GM19025 (cell line): ENCODE measurements at regions not wholly inside any gene's neighbourhood (a gene's known extent, or its start where the extent isn't known, plus 50 kb on each side); places are given as distances from the start of the nearest gene placed in this dataset.

Source experiments
- ATAC-seq: cut with Tn5 transposase; IDR thresholded peaks from one replicate; pipeline ENCODE4 v1.9.1; 2021; ENCODE audit warnings: mild to moderate bottlenecking, low read depth, moderate library complexity; ENCODE audit not compliant: unreplicated experiment

DNA sequence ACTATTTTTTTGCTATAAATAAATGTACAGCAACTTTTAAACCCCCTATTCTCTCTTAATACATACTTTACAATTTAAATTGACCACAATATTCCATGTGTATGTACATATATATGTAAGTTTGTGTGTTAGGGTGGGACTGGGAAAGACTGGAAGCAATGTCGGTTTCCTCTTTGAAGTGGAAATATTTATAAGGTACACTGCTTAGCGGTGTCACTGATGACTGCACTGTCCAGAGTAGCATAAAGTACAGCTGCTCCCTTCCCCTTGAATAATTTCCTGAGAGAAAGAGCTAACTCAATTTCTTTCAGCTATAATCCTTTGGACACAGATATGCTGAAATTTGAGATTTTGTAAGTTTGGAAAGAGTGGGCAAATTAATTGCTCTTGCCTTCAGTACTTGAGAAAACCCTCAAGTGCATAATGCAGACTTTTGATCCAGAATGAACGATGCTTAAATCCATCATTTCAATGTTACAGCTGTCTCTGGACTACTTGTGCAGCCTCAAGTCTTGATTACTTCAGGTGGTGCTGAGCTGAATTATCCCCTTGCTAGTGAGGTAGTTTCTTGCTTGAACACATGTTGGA, 267.0 kb upstream of the CFAP20DC start:
- no peak for ATAC-seq

DNA sequence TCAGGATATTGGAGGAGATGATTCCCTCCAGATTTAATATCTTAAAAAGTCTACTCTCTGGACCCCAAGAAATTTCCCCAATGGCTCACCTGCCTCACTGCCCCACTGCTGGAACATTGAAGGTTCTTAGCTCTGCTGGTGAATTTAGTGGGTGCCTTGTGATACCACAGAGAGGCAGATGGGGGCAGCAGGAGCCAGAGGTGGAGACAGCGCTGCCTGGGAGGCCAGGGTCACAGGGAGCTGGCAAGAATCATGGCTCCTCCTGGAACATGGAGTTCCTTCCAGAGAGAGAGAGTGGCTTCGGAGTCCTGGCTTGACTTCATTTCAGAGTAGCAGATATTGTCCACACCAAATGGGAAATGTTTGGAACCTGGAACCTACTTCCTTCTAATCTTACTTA, 263.5 kb upstream of the CFAP20DC start:
- ATAC-seq = peak; percentile 72

DNA sequence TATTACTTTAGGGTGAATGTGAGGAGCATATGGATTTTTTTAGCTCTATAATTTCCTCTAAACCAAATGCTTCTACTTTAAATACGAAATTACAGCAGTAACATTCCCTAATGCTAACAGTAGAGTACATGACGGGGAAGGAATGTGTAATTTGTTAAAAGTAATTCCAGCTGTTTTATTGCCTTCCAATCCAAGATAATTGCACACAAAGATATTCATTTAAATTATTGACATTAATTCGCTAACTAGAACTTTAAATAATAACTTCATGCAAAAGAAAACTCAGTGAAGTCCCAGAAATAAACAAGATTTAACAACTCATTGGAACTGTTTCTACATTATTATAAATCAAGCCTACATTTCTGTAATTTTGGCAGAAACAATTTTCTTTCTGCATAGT, 261.4 kb upstream of the CFAP20DC start:
- no peak for ATAC-seq

DNA sequence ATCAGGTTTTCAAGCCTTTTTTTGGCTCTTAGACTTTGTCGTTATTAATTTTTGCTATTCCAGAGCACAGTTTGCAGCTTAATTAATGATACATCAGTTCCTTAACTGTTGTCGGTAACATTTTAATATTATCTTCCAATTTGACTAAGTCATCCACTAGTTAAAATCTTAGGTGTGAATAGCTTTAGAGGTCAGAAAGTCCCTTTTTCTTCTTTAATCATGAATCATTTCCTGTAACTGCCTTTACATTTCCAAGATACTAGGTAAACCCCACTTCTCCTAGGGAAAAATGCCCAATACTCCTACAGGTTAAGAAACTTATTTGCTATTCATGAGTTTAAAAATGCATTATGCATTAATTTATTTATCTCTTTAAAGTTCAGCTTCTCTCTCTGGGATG, 260.9 kb upstream of the CFAP20DC start:
- no peak for ATAC-seq

DNA sequence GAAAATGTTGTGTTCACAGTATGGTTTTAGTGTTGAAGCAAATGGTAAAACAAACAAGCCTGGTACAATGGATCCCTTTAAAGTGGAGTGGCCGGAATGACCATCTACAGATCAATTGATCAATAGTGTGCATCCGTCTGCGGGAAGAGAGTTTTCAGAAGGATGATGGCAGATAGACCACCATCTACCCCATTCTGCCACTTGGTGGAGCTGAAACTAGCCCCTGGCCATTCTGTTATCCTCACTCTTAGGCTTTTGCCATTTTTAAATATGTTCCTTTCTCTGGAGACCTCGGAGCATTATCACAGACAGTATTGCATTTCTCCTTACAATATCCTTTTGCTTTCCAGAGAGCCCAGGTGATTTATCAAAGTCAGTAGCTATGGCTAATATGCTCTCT, 258.9 kb upstream of the CFAP20DC start:
- ATAC-seq = no peak

DNA sequence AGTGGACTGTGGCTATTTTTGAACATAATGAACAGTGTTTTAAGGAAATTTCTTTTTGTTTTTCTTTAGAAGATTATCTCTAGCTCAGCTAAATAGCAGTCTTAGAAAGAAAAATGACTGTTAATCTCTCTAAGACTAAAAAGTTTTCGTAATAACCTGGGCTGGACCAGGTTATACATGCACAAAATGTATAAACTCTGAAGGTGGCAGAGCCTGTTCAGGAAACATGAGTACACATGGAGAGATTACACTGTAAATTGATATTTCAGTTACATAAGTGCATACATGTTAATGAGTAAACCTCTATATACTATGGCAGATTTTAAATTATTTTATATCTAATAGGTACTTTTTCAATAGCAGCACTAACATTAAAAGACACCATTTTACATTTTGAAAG, 258.2 kb upstream of the CFAP20DC start:
- no peak for ATAC-seq

DNA sequence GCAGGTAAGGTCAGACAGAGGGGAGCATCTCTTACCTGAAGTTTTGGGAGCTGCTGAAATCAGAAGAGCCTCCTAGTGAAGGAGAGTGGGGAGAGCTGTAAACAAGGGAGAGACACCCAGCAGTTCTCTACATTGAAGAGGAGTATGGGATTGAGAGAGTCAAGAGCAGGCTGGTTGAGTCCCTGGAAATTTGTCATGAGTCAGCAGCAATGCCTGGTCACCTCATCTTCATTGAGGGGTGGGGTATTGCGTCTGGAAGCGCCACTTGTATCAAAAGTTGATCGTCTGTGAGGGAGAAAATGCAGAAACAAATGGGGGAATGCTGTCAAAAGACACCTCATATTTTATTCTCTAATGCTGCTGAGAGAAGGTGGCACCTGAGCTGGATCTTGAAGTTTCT, 256.6 kb upstream of the CFAP20DC start:
- no peak for ATAC-seq

DNA sequence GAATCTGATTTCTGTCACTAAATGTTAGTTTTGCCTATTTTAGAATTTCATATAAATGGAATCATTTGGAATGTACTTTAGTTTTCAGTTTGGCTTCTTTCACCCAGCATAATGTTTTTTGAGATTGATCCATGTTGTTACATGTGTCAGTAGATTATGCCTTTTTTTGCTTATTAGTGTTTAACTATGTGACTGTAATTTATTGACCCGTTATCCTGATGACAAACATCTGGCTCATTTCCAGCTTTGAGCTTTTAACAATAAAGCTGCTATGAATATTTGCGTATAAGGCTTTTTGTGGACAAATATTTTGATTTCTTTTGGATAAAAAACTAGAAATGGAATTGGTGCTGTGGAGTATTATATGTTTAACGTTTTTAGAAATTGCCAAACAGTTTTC, 254.5 kb upstream of the CFAP20DC start:
- ATAC-seq = no peak

DNA sequence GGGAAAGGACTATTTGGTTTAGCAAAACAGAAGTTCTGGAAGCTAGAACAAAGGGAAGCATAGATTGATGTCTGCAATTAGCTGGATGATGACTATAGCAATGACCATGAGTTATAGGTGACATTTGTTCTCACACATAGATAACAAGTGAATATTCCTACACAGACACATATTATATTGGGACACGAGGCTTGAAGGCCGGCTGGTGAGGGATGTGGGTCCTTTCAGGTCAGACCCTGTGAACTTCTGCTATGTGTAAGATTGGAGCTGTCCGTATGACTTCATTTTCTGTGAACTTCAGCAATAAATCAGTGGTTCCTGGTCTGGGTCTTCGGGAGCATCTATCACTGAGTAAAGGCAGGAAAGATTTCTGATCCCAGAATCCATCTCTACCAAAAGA, 253.6 kb upstream of the CFAP20DC start:
- no peak for ATAC-seq

DNA sequence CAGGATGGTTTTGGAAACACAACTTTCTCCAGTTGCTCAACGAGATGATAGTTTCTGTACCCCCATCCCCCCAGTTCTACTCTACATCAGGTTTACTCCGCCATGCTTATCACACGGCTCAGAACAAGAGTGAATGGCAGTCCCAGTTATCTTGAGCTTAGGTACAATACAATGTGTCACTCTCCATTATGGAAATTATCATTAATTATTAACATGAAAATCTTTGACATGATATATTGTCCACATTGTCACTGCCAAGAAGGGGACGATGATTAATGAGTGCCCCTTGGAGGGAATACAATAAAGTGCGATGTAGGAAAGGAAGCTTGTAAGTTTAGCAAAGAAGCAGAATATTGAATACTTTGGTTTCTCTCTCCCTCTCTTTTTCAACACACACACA, 252.6 kb upstream of the CFAP20DC start:
- no peak for ATAC-seq

DNA sequence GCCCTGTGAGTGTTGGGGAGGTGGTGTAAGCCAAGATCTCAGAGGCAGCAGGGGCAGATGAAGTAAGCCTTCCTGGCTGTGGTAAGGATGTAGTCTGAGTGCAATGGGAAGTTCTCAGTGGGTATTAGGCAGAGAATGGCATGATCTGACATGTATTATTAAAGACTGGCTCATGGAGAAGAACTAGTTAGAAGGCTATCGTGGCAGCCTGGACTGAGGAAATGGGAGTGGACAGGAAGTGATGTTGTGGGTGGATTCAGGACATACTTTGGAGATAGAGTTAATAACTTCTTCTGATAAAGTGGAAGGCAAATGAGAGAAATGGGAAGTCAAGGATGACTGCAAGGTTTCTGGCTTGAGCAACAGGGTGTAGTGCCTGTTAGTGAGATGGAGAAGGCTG, 250.9 kb upstream of the CFAP20DC start:
- no peak for ATAC-seq

DNA sequence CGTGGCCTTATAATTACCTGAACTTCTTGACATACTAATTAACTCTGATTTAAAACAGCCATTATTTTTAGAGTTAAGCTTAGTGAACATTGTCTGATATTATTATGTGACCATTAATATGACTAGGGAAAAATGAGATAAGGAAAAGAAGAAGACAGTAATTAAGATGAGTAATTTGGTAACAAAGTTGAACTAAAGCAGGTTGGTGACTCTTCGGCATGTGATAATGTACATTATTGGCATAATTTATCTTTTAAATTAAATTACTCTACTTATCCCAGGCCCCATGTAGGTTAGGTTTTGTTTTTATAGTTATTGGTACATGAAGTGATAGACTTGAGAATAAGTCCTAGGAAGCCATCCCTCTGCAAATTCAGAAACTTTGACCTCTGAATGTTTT, 249.7 kb upstream of the CFAP20DC start:
- ATAC-seq = no peak

DNA sequence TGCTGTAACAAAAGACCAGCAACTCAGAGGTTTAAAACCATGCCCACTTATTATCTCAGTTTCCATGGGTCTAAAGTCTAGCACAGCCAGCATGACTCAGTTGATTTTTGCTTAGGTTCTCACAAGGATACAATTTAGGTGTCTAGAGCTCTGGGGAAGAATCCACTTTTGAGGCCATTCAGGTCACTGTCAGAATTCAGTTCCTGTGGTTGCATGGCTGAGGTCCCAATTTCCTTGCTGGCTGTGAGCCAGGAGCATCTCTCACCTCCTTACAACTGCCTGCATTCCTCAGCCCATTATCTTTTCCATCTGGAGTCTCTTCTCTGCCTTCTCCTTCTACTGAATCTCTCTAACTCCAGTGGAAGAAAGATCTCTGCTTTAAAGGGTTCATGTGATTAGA, 240.5 kb upstream of the CFAP20DC start:
- ATAC-seq = no peak

DNA sequence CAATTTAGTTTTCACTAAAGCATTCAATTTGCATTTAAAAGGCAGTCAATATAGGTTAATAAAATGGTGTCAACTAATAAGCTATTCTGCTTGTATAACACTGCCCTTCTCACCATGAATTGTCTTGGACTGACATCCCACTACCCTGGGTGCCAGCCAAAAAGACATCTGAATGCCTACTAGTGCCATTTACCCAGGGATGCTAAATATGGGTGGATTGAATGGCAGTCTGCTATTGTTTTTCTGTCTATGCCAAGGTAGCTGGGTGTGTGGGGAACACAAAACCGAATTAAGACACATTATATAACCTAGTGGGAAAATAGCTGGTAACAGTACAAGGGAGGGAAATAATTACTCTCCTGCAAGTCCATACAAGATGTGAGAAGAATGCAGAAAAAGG, 240.0 kb upstream of the CFAP20DC start:
- no peak for ATAC-seq

DNA sequence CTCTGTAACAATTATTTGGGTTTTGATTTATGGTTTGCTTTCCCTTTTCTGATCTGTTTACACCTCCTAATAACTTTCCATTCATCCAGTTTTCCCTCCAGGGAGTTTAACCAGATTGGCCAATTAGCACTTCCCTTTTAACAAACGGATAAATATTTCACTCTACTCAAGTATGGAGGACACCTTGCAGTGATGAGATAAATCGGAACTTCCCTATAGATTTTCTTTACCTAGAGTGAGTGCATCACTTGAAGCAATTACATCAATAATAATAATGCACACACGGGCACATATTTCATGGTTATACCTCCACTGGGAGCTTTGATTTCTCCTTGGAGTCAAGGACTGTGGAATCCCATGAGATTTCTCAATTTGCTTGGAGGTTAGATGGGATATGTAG, 239.1 kb upstream of the CFAP20DC start:
- no peak for ATAC-seq

DNA sequence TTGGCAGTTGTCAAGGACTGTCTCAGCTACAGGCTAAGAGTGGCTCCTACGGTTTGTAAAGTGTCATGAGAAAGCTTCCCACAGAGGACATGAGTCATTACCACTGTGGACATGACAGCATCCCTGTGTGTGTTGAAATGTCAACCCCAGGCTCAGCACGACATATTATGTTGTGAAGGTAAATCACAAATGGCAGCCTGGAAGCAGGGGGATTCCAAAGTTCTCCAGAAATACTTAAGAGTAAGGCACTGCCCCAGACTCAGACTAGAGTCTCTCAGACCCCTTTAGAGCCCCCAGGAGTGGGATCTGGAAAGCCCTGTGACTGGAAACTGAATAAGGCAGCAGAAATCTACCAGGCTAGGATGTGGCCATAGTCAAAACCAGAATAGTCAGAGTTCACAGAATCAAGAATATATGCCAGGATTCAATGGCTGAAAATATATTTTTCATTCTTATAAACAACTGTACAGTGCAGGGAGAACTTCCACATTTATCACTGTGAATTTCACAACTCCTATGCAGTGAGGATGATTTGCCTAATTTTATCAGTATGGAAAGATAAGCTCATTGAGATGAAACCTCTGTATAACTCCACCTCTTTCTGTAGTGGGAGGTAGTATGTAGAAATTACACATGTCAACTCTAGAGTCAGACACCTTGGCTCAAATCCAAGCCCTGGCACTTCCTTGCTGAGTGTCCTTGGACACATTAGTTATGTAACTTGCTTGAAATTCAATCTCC, 237.1 kb upstream of the CFAP20DC start:
- no peak for ATAC-seq

DNA sequence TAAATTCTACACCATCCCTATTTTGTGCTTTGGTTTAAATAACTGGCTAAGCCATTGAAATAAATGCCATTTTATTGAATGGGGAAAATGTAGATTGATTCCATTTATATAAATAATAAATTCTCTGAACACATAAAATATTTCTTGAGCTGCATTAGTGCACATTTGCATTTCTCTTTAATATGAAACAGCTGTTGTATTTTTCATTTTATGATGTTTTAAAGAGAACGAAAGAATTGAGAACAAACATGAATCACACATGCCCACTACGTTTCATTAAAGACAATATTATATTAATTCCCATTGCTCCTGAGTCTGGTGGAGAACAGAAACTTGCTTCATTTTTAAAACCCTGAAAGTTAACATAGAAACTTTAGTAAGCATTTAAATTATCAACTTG, 235.7 kb upstream of the CFAP20DC start:
- no peak for ATAC-seq

DNA sequence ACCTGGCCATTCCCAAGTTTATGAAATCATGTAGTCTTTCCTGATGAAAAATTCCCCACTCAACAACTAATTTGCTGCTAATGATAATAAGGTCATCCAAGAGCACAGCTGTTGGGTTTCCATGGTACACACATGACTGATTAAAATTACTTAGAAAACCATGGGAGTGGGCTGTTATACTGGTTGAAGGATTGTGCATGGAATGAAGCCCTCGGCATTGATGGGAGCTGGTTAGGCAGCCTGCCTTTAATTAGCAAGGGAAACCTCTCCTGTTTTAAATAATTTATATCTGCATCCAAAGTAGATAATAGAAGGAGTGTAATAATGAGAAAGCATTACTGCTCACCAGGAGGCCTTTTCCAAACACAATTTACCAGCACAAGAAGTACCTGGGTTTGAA, 235.1 kb upstream of the CFAP20DC start:
- ATAC-seq = no peak

DNA sequence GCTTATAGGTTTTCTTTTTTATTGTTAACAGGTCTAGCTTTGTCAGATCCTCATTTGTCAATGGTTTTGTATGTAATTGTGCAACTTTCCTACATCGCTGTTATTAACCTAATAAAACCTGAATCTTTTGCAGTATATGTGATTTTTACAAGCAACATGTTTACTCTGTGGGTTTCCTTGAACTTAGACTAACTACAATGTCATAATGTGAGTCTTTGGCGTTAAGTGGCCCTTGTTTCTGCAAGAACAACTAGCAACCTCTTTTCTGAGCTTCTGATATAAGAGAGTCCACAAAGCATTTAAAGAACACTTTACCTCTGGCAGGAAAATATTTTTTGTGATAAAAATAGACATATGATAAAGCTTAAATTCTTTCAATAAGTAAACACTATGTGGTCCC, 230.3 kb upstream of the CFAP20DC start:
- ATAC-seq = no peak

DNA sequence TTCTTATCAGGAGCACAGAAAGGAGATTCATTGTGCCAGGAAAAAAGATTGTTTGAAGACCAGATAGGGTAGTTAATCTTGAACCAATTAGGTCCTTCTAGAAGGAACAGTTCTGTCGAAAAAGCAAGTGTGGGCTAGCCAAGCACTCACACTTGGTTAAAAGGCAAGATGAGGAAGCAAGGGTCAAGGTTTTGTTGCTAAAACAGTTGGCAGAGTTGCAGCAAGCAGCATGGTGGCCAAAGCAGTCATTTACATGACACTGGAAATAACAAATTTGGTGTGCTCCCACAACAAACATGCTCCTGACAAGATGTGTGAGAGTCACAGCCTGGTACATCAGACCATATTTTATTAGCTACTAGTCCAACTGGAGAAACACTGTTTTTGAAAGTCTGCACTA, 228.0 kb upstream of the CFAP20DC start:
- ATAC-seq = no peak

DNA sequence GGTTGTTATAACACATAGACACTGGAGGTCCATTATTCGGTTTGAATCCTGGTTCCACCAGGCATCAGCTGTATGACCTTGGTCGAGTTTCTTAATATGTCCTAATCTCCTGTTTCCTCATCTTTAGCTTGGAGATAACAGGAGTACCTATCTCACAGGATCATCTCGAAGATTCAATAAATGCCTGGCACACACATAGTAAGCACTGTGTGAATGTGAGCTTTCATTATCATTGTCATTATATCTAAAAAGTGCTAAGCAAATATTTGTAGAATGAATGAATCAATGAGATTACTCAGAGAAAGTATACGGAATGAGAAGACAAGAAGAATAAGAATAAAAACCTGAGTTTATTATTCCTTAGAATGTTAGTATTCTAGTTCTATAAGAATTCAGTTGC, 227.4 kb upstream of the CFAP20DC start:
- ATAC-seq = no peak

DNA sequence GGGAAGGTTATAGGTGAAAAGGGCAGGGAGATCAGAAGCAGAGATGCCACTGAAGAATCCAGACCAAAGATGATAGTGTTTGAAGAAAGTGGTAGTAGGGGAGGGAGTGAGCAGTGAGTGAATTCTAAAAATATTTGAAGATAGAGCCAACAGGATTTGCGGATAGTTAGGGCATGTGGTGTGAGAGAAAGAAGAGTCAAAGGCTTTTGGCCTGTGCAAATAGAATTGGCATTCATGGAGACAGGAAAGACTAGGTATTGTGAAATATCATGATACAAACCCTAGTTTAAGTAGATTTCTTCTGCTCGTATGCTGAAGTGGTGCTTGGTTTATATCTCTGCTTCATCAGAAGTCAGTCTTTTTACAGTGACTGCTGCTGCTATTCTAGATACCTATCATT, 224.2 kb upstream of the CFAP20DC start:
- no peak for ATAC-seq

DNA sequence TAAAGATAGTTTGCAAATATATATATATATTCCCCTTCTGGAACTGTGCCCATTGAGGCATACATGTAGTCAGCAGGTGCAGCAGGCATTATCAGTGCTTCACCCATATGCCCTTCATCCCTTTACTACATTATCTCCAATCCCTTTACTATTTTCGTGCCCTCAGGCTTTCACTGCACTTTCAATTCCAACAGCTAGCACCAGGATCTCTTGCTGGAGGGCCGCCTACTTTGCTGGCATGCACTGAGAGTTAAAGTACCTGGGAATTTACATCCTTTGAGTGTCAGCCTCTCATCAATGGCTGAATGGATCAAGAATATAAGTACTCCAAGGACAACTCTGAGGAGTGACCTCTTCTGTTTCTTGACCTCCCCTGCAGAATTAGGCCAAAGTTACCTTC, 222.1 kb upstream of the CFAP20DC start:
- ATAC-seq = no peak
